ENCODE measurements at regions not wholly inside any gene's neighbourhood (a gene's known extent, or its start where the extent isn't known, plus 50 kb on each side); places are given as distances from the start of the nearest gene placed in this dataset.

DNA sequence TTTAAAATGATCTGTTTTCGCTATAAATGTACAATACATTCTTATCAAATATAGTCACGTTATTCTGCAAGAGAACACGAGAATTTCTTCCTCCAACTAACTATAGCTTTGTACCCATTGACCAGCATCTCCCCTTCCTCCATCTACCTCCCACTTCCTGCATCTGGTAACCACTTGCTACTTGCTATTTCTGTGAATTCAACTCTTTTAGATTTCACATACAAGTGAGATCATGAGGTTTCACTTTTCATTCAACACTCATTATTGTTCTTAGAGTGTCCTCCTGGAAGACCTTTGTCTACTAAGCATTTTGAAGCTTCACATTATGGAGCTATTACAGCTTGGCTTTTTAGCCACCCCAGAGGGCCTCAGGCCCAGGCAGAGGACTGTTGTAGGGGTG, 741.3 kb upstream of the FZD8 start:
- Histone ChIP-seq H3K4me1 (ENCODE audit: control insufficient read depth, extremely low read depth, insufficient read depth, low read length) (no peaks in the 10 kb centered on the region), H3K4me2 (ENCODE audit: insufficient read depth, low read length) (no peak overlapping the region), H4K20me1 (replicated peaks; ENCODE audit: control insufficient read depth, extremely low read depth, insufficient read depth, low read length) (no peaks in the 10 kb centered on the region), H3K9ac (replicated peaks; ENCODE audit: extremely low read depth, insufficient read depth, low read length) (no peak overlapping the region), H3K27ac (ENCODE audit: insufficient read depth, low read depth, low read length) (no peak overlapping the region), H3K27me3 (ENCODE audit: control insufficient read depth in 2 of 2, insufficient read depth in 2 of 2, low read length in 2 of 2) (no peaks in the 10 kb centered on the region), H3K9me3 (replicated peaks; ENCODE audit: control insufficient read depth, insufficient read depth, low read length) (no peaks in the 10 kb centered on the region), H2AFZ (ENCODE audit: low read depth, low read length) (no peak overlapping the region), H3K36me3 (ENCODE audit: control insufficient read depth in 2 of 2, extremely low read depth in 1 of 2, insufficient read depth in 2 of 2, low read length in 2 of 2) (no peaks in the 10 kb centered on the region), H3K4me3 (replicated peaks in 1 of 3; ENCODE audit: insufficient read depth in 1 of 3, low read depth in 1 of 3, low read length in 3 of 3) (no peak overlapping the region), H3K9me1 (replicated peaks; ENCODE audit: control insufficient read depth, extremely low read depth, insufficient read depth, low read length) (no peaks in the 10 kb centered on the region), H3K79me2 (ENCODE audit: control insufficient read depth, insufficient read depth, low read length) (no peaks in the 10 kb centered on the region)
- FAIRE-seq (no peak), DNase-seq (ENCODE audit: low read depth, low spot score) (no peak)
- dilution Hi-C loops (cut with MboI; ENCODE audit: extremely low pct_ligation_motif_present, low sequenced_read_pairs) (no loop called here), intact Hi-C loops (cut with micrococcal nuclease) (no loop called here)
- TF ChIP-seq FOS (IDR thresholded peaks at IDR 0.05; ENCODE audit: borderline replicate concordance, insufficient read depth, low read length) (no peak), GATA2 (IDR thresholded peaks at IDR 0.05; ENCODE audit: insufficient read depth, insufficient read length, low read depth, low read length) (no peak), CTCF (IDR thresholded peaks at IDR 0.05; ENCODE audit: extremely low read depth in 1 of 2, insufficient read depth in 1 of 2, low read depth in 1 of 2, low read length in 2 of 2) (no peak)
- ChIA-PET POLR2A (no interaction called here), CTCF (no interaction called here)
- no TSS peak for BruUV-seq (replicated peaks)

GRCh38 chr10:36381748-36382147, 739.7 kb upstream of the FZD8 start:
- Histone ChIP-seq H3K27me3 (ENCODE audit: control insufficient read depth in 2 of 2, insufficient read depth in 2 of 2, low read length in 2 of 2) (no peaks in the 10 kb centered on the region), H3K9ac (replicated peaks; ENCODE audit: extremely low read depth, insufficient read depth, low read length) (no peak overlapping the region), H3K4me1 (ENCODE audit: control insufficient read depth, extremely low read depth, insufficient read depth, low read length) (no peaks in the 10 kb centered on the region), H3K9me3 (replicated peaks; ENCODE audit: control insufficient read depth, insufficient read depth, low read length) (no peaks in the 10 kb centered on the region), H4K20me1 (replicated peaks; ENCODE audit: control insufficient read depth, extremely low read depth, insufficient read depth, low read length) (no peaks in the 10 kb centered on the region), H3K79me2 (ENCODE audit: control insufficient read depth, insufficient read depth, low read length) (no peaks in the 10 kb centered on the region), H3K9me1 (replicated peaks; ENCODE audit: control insufficient read depth, extremely low read depth, insufficient read depth, low read length) (no peaks in the 10 kb centered on the region), H3K36me3 (ENCODE audit: control insufficient read depth in 2 of 2, extremely low read depth in 1 of 2, insufficient read depth in 2 of 2, low read length in 2 of 2) (no peaks in the 10 kb centered on the region), H2AFZ (ENCODE audit: low read depth, low read length) (no peak overlapping the region), H3K4me3 (replicated peaks in 1 of 3; ENCODE audit: insufficient read depth in 1 of 3, low read depth in 1 of 3, low read length in 3 of 3) (no peak overlapping the region), H3K27ac (ENCODE audit: insufficient read depth, low read depth, low read length) (no peak overlapping the region), H3K4me2 (ENCODE audit: insufficient read depth, low read length) (no peak overlapping the region)
- dilution Hi-C loops (cut with MboI; ENCODE audit: extremely low pct_ligation_motif_present, low sequenced_read_pairs) (no loop called here), intact Hi-C loops (cut with micrococcal nuclease) (no loop called here)
- FAIRE-seq (no peak), DNase-seq (ENCODE audit: low read depth, low spot score) (no peak)
- TF ChIP-seq MYC (IDR thresholded peaks at IDR 0.05; ENCODE audit: low read depth, low read length) (no peak), EZH2 (IDR thresholded peaks at IDR 0.05; ENCODE audit: borderline replicate concordance, low read depth, low read length, severe bottlenecking) (no peak), POLR2A (IDR thresholded peaks at IDR 0.05; ENCODE audit: low read depth, low read length) (no peak), GATA2 (IDR thresholded peaks at IDR 0.05; ENCODE audit: insufficient read depth, insufficient read length, low read depth, low read length) (no peak), POLR2AphosphoS5 (IDR thresholded peaks at IDR 0.05; ENCODE audit: insufficient read depth, low read depth, low read length) (no peak), CTCF (IDR thresholded peaks at IDR 0.05; ENCODE audit: extremely low read depth in 1 of 2, insufficient read depth in 1 of 2, low read depth in 1 of 2, low read length in 2 of 2) (no peak), JUN (IDR thresholded peaks at IDR 0.05; ENCODE audit: borderline replicate concordance, insufficient read depth, insufficient read length, low read depth) (no peak), FOS (IDR thresholded peaks at IDR 0.05; ENCODE audit: borderline replicate concordance, insufficient read depth, low read length) (no peak)
- TF ChIP-seq, protein P1, sequence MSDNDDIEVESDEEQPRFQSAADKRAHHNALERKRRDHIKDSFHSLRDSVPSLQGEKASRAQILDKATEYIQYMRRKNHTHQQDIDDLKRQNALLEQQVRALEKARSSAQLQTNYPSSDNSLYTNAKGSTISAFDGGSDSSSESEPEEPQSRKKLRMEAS (IDR thresholded peaks at IDR 0.05; ENCODE audit: insufficient read depth, insufficient read length): no peak
- ChIA-PET POLR2A (no interaction called here), CTCF (no interaction called here)
- no TSS peak for BruUV-seq (replicated peaks)

Measured in endothelial cell of umbilical vein (primary cell).